ENCODE measurements at regions not wholly inside any gene's neighbourhood (a gene's known extent, or its start where the extent isn't known, plus 50 kb on each side); places are given as distances from the start of the nearest gene placed in this dataset.

DNA sequence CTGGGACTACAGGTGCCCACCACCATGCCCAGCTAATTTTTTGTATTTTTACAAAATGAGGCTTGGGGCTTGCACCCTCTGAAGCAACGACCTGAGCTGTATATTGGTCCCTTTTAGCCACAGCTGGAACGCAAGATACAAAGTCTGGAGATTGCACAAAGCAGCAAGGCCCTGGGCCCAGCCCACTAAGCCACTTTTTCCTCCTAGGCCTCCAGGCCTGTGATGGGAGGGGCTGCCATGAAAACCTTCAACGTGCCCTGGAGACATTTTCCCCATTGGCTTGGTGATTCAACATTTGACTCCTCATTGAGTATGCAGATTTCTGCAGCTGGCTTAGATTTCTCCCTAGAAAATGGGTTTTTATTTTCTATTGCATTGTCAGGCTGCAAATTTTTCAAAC lies 69.2 kb downstream of the CYB561 start:
- ChIA-PET POLR2A (no interaction called here), CTCF (no interaction called here)
- TF ChIP-seq FOXA1 (IDR thresholded peaks at IDR 0.05), result no peak
- TF ChIP-seq CTBP1 (IDR thresholded peaks at IDR 0.05; ENCODE audit: borderline replicate concordance), result no peak
- TF ChIP-seq ELF4 (IDR thresholded peaks at IDR 0.05), result no peak
- no peak for TF ChIP-seq TARDBP (IDR thresholded peaks at IDR 0.05)
- TF ChIP-seq LEF1 (IDR thresholded peaks at IDR 0.05; ENCODE audit: borderline replicate concordance), result no peak
- no peak for TF ChIP-seq PKNOX1 (IDR thresholded peaks at IDR 0.05)
- no peak for TF ChIP-seq HDGF (IDR thresholded peaks at IDR 0.05; ENCODE audit: borderline replicate concordance)
- no peak for TF ChIP-seq NFRKB (IDR thresholded peaks at IDR 0.05)
- no peak for DNase-seq (ENCODE audit: extremely low spot score)

- CTCF ChIA-PET, result interaction anchor here (0.6 kb wide), 1 partner anchor 28 kb away, joined by 3 read pairs; no protein-coding TSS in a partner anchor
- no peak for DNase-seq (ENCODE audit: extremely low spot score)
- POLR2A ChIA-PET, result no interaction called here
- TF ChIP-seq LEF1 (IDR thresholded peaks at IDR 0.05; ENCODE audit: borderline replicate concordance), result no peak
These were observed 67.4 kb downstream of the CYB561 start for GRCh38 chr17:63378411-63379375.

- ChIA-PET CTCF (no interaction called here), POLR2A (no interaction called here)
- no peak for DNase-seq (ENCODE audit: extremely low spot score)
- TF ChIP-seq SP1 (IDR thresholded peaks at IDR 0.05) (no peak), HDGF (IDR thresholded peaks at IDR 0.05; ENCODE audit: borderline replicate concordance) (no peak)
These were observed 66.5 kb downstream of the CYB561 start for GRCh38 chr17:63379636-63380035.

- POLR2A ChIA-PET, result interaction anchor here (1.3 kb wide), 1 partner anchor 241 kb away, joined by 3 read pairs; the partner anchor contains the start of gene MAP3K3
- CTCF ChIA-PET, result interaction anchor here (0.8 to 1.3 kb wide), 2 partner anchors 25 to 26 kb away, joined by 3 to 4 read pairs; no protein-coding TSS in a partner anchor
- TF ChIP-seq FOXA1 (IDR thresholded peaks at IDR 0.05) (no peak), PKNOX1 (IDR thresholded peaks at IDR 0.05) (no peak), CTBP1 (IDR thresholded peaks at IDR 0.05; ENCODE audit: borderline replicate concordance) (no peak), SP1 (IDR thresholded peaks at IDR 0.05) (no peak), L3MBTL2 (conservative IDR thresholded peaks at IDR 0.05) (no peak), TARDBP (IDR thresholded peaks at IDR 0.05) (no peak), ELF4 (IDR thresholded peaks at IDR 0.05) (no peak), SUZ12 (IDR thresholded peaks at IDR 0.05) (no peak), LEF1 (IDR thresholded peaks at IDR 0.05; ENCODE audit: borderline replicate concordance) (no peak), ARNT (IDR thresholded peaks at IDR 0.05) (no peak), FOXM1 (IDR thresholded peaks at IDR 0.05; ENCODE audit: borderline replicate concordance) (no peak), HDGF (IDR thresholded peaks at IDR 0.05; ENCODE audit: borderline replicate concordance) (no peak), NFRKB (IDR thresholded peaks at IDR 0.05) (no peak), FOXK2 (IDR thresholded peaks at IDR 0.05) (no peak), ZNF384 (IDR thresholded peaks at IDR 0.05) (no peak), BHLHE40 (IDR thresholded peaks at IDR 0.05; ENCODE audit: borderline replicate concordance) (no peak)
- no peak for DNase-seq (ENCODE audit: extremely low spot score)
These were observed 64.9 kb downstream of the CYB561 start for GRCh38 chr17:63381101-63381729.

DNA sequence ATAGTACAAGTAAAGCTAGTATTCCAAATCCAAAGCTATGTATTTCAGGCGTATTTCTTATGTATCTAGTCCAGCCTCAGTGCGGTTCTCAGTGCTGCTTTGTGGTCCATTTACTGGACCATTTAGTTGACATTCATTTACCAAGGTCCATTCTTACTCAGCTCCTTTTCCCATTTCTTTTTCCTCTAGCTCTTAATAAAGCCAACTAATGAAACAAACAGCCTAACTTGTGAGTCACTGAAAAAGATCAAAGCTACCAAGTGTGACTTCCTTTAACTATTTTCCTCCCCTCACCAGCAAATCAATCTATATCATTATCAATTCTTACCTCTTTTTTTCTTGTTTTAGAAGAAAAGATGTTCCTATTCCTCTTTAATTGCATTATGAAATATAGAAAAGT lies 64.0 kb downstream of the CYB561 start:
- ChIA-PET CTCF (interaction anchor here (1.3 kb wide), 1 partner anchor 25 kb away, joined by 4 read pairs; no protein-coding TSS in a partner anchor), POLR2A (interaction anchor here (1.3 kb wide), 1 partner anchor 240 kb away, joined by 3 read pairs; the partner anchor contains the start of gene MAP3K3)
- TF ChIP-seq HDGF (IDR thresholded peaks at IDR 0.05; ENCODE audit: borderline replicate concordance) (no peak), FOXA1 (IDR thresholded peaks at IDR 0.05) (no peak), PKNOX1 (IDR thresholded peaks at IDR 0.05) (no peak), CTBP1 (IDR thresholded peaks at IDR 0.05; ENCODE audit: borderline replicate concordance) (no peak), NFRKB (IDR thresholded peaks at IDR 0.05) (no peak), ELF4 (IDR thresholded peaks at IDR 0.05) (no peak), SUZ12 (IDR thresholded peaks at IDR 0.05) (no peak), ARNT (IDR thresholded peaks at IDR 0.05) (no peak), FOXK2 (IDR thresholded peaks at IDR 0.05) (no peak), L3MBTL2 (conservative IDR thresholded peaks at IDR 0.05) (no peak), BHLHE40 (IDR thresholded peaks at IDR 0.05; ENCODE audit: borderline replicate concordance) (no peak), FOXM1 (IDR thresholded peaks at IDR 0.05; ENCODE audit: borderline replicate concordance) (no peak), ZNF384 (IDR thresholded peaks at IDR 0.05) (no peak), LEF1 (IDR thresholded peaks at IDR 0.05; ENCODE audit: borderline replicate concordance) (no peak), SP1 (IDR thresholded peaks at IDR 0.05) (no peak)
- no peak for DNase-seq (ENCODE audit: extremely low spot score)

Data from HEK293T (cell line).